K562 (cell line): ENCODE measurements at regions not wholly inside any gene's neighbourhood (a gene's known extent, or its start where the extent isn't known, plus 50 kb on each side); places are given as distances from the start of the nearest gene placed in this dataset.

Experiments
- ATAC-seq: fragments of 200-7000 bp; cut with Tn5 transposase; 3 replicates; pipeline ENCODE4 v1.9.1; 2020; ENCODE audit warnings: moderate library complexity
- BruUV-seq: library from RNA; stranded (reverse); fragments of 400-500 nt; replicated peaks from 2 replicates; lab custom pipeline; 2021; lab: Mats Ljungman, UMichigan
- CTCF ChIA-PET: fragments of 300-600 bp; formaldehyde crosslinking; extraction: SDS; loops from one replicate; lab custom pipeline; 2021; ENCODE audit warnings: low intra/inter-chr PET ratio; lab: Yijun Ruan, JAX
- POLR2A ChIA-PET: fragments of 300-600, 350-650 bp; sonication (Branson Sonifier 250); formaldehyde crosslinking; extraction: SDS; loops from one replicate; lab custom pipeline; 2021; ENCODE audit warnings: antibody characterized with exemption, inconsistent platforms; lab: Yijun Ruan, JAX
- DNase-seq, 4 experiments: peaks; one replicate each; pipeline versions ENCODE4 v3.0.0 to v3.0.0-alpha.2; 2011 to 2018; ENCODE audit warnings: low spot score in 3 of 4, mixed read lengths in 3 of 4; ENCODE audit errors: extremely low read depth in 1 of 4
- FAIRE-seq: peaks from 2 replicates; lab custom pipeline; 2011; peaks lifted over from hg19 to GRCh38; lab: Jason Lieb, UNC
- H2AFZ ChIP-seq: 2 replicates; pipeline ENCODE4 v1.6.0; 2011; ENCODE audit warnings: low read depth, low read length, control low read depth, inconsistent platforms
- H3K27ac ChIP-seq: fragments of 200-600 bp; 3 replicates; pipeline ENCODE4 v1.8.0; 2011; ENCODE audit warnings: low read depth, mild to moderate bottlenecking, control low read depth, inconsistent platforms, low read length, moderate library complexity, mixed read lengths; ENCODE audit errors: extremely low read depth
- H3K27me3 ChIP-seq, 2 experiments: fragments of 300-600 bp in 1 of 2; 2 replicates in 1 of 2; 3 replicates in 1 of 2; pipeline versions ENCODE4 v1.6.0 to v1.8.0; 2011; ENCODE audit warnings: inconsistent platforms in 2 of 2, low read length in 2 of 2, mild to moderate bottlenecking in 1 of 2, mixed read lengths in 1 of 2, moderate library complexity in 1 of 2; ENCODE audit not compliant: control insufficient read depth in 2 of 2, insufficient read depth in 2 of 2
- H3K36me3 ChIP-seq: fragments of 300-600 bp; 3 replicates; pipeline ENCODE4 v1.8.0; 2011; ENCODE audit warnings: mild to moderate bottlenecking, low read length, inconsistent platforms; ENCODE audit not compliant: control insufficient read depth, insufficient read depth
- H3K4me1 ChIP-seq, 2 experiments: fragments of 200-600 bp in 1 of 2; replicated peaks in 1 of 2; 2 replicates in 1 of 2; 3 replicates in 1 of 2; pipeline versions ENCODE4 v1.5.1 to v1.8.0; 2011; ENCODE audit warnings: inconsistent platforms in 2 of 2, low read length in 2 of 2, mild to moderate bottlenecking in 1 of 2, mixed read lengths in 1 of 2, moderate library complexity in 1 of 2; ENCODE audit not compliant: control insufficient read depth in 2 of 2, insufficient read depth in 2 of 2
- H3K4me2 ChIP-seq: 2 replicates; pipeline ENCODE4 v1.6.1; 2011; ENCODE audit warnings: low read length, control low read depth, inconsistent platforms, mixed read lengths; ENCODE audit not compliant: insufficient read depth
- H3K4me3 ChIP-seq: fragments of 200-600 bp; sonication (generic), shearing (Covaris generic); 2 replicates; pipeline ENCODE4 v1.5.1; 2016; ENCODE audit warnings: control low read depth, inconsistent platforms
- H3K79me2 ChIP-seq: fragments of 200-600 bp; 3 replicates; pipeline ENCODE4 v1.8.0; 2011; ENCODE audit warnings: low read length, inconsistent platforms; ENCODE audit not compliant: control insufficient read depth, insufficient read depth
- H3K9ac ChIP-seq, 2 experiments: 2 replicates each; pipeline versions ENCODE4 v1.6.0 to v1.6.1; 2011; ENCODE audit warnings: low read depth in 2 of 2, low read length in 2 of 2, control low read depth in 1 of 2, inconsistent platforms in 1 of 2, mild to moderate bottlenecking in 1 of 2, mixed read lengths in 1 of 2; ENCODE audit not compliant: insufficient read depth in 1 of 2
- H3K9me1 ChIP-seq: one replicate; pipeline ENCODE4 v1.6.0; 2011; ENCODE audit warnings: inconsistent platforms, mild to moderate bottlenecking, low read length, moderate library complexity; ENCODE audit not compliant: control insufficient read depth, insufficient read depth
- H3K9me3 ChIP-seq: replicated peaks from 2 replicates; pipeline ENCODE4 v1.5.1; 2011; ENCODE audit warnings: low read depth, low read length, inconsistent platforms; ENCODE audit not compliant: control insufficient read depth, insufficient read depth
- H4K20me1 ChIP-seq: replicated peaks from 2 replicates; pipeline ENCODE4 v1.6.1; 2011; ENCODE audit warnings: low read length, inconsistent platforms, mixed read lengths; ENCODE audit not compliant: control insufficient read depth, insufficient read depth
- CEBPG ChIP-seq, 3 experiments: fragments of 200-800 bp in 1 of 3; sonication (Bioruptor generic) in 1 of 3; sonication (generic) in 1 of 3; formaldehyde crosslinking in 1 of 3; IDR thresholded peaks in 2 of 3; conservative IDR thresholded peaks in 1 of 3; 2 replicates each; pipeline versions ENCODE4 v1.6.1 to v1.8.0; 2016 to 2022; ENCODE audit warnings: missing compliant biosample characterization in 2 of 3, missing genetic modification characterization in 2 of 3, mild to moderate bottlenecking in 1 of 3, missing genetic modification reagents in 1 of 3
- CSDE1 ChIP-seq, 2 experiments: fragments of 450-650 bp; IDR thresholded peaks; 2 replicates each; pipeline ENCODE4 v1.6.1; 2016; ENCODE audit warnings: mild to moderate bottlenecking in 1 of 2
- EGR1 ChIP-seq: fragments of 450-650 bp; conservative IDR thresholded peaks from 2 replicates; pipeline ENCODE4 v1.6.1; 2017; ENCODE audit warnings: mild to moderate bottlenecking
- GABPB2 ChIP-seq: fragments of 250-450 bp; sonication (Bioruptor Pico); conservative IDR thresholded peaks from 2 replicates; pipeline ENCODE4 v1.5.1; 2021; ENCODE audit warnings: mild to moderate bottlenecking
- HEY1 ChIP-seq: fragments of 250-450 bp; sonication (Bioruptor Pico); IDR thresholded peaks from 2 replicates; pipeline ENCODE4 v1.5.0; 2020; ENCODE audit warnings: mild to moderate bottlenecking, moderate library complexity, borderline replicate concordance
- ILF3 ChIP-seq: fragments of 450-650 bp; IDR thresholded peaks from 2 replicates; pipeline ENCODE4 v1.6.1; 2018; ENCODE audit warnings: antibody characterized with exemption, mild to moderate bottlenecking, moderate library complexity, borderline replicate concordance
- MBD2 ChIP-seq: sonication (generic); IDR thresholded peaks from 2 replicates; pipeline ENCODE4 v1.6.1; 2016; ENCODE audit warnings: low read depth, borderline replicate concordance
- PHF8 ChIP-seq: fragments of 200-600 bp; sonication (generic); IDR thresholded peaks from 2 replicates; pipeline ENCODE4 v1.6.1; 2012; ENCODE audit warnings: mixed run types, mild to moderate bottlenecking, inconsistent platforms, low read length, moderate library complexity, borderline replicate concordance
- POLR2B ChIP-seq: fragments of 450-650 bp; IDR thresholded peaks from 2 replicates; pipeline ENCODE4 v1.6.1; 2018; ENCODE audit warnings: low read depth; ENCODE audit not compliant: partially characterized antibody
- POLR3A ChIP-seq: IDR thresholded peaks from 2 replicates; pipeline ENCODE4 v1.6.1; 2011; ENCODE audit warnings: borderline replicate concordance, mild to moderate bottlenecking, moderate library complexity; ENCODE audit not compliant: insufficient read length, insufficient read depth; ENCODE audit errors: extremely low read depth
- POU5F1 ChIP-seq: fragments of 150-350 bp; IDR thresholded peaks from 2 replicates; pipeline ENCODE4 v1.6.1; 2014; ENCODE audit warnings: borderline replicate concordance, low read length, low read depth, mild to moderate bottlenecking; ENCODE audit not compliant: partially characterized antibody
- RFX5 ChIP-seq: IDR thresholded peaks from 2 replicates; pipeline ENCODE4 v1.6.1; 2011; ENCODE audit warnings: low read depth, mild to moderate bottlenecking, improper control_type of control experiment, low read length
- TCFL5 ChIP-seq: fragments of 250-450 bp; sonication (Bioruptor Pico); conservative IDR thresholded peaks from 2 replicates; pipeline ENCODE4 v1.6.1; 2021; ENCODE audit warnings: mild to moderate bottlenecking, moderate library complexity, matching md5 sums
- ZNF77 ChIP-seq: fragments of 250-450 bp; sonication (Bioruptor Pico); IDR thresholded peaks from 2 replicates; pipeline ENCODE4 v1.5.0; 2020
- WGBS: fragments of 100-300 bp; shearing (Covaris generic); methylation state at CpG from one replicate; pipeline ENCODE4 v1.1.6; 2016; ENCODE audit warnings: low coverage, mixed read lengths; ENCODE audit not compliant: insufficient coverage; ENCODE audit errors: missing lambda C conversion rate; 5-methylcytosine and 5-hydroxymethylcytosine counted together
- in situ Hi-C: fragments of 300-500 bp; cut with MboI; formaldehyde crosslinking; loops from 4 replicates; pipeline ENCODE4 v1.15.0; 2018; ENCODE audit warnings: inconsistent platforms, mixed read lengths
- intact Hi-C: fragments of 100-400 bp; cut with micrococcal nuclease; formaldehyde crosslinking; loops from 2 replicates; pipeline ENCODE4 v1.14.2; 2022
- TF ChIP-seq, protein P1 (sequence below): fragments of 450-650 bp; formaldehyde crosslinking; IDR thresholded peaks from 2 replicates; pipeline ENCODE4 v1.4.0; 2022; ENCODE audit warnings: missing genetic modification characterization
- TF ChIP-seq, protein P2 (sequence below), 3 experiments: IDR thresholded peaks in 2 of 3; conservative IDR thresholded peaks in 1 of 3; 2 replicates each; pipeline ENCODE4 v1.5.1; 2011 to 2012; ENCODE audit warnings: low read length in 3 of 3, mild to moderate bottlenecking in 3 of 3, control low read depth in 2 of 3, improper control_type of control experiment in 1 of 3, inconsistent platforms in 1 of 3, low read depth in 1 of 3, mixed read lengths in 1 of 3, moderate library complexity in 1 of 3; ENCODE audit not compliant: insufficient read depth in 2 of 3
- TF ChIP-seq, protein P3 (sequence below): fragments of 250-450 bp; sonication (Bioruptor Pico); IDR thresholded peaks from 2 replicates; pipeline ENCODE4 v1.5.0; 2022; ENCODE audit warnings: mild to moderate bottlenecking

DNA sequence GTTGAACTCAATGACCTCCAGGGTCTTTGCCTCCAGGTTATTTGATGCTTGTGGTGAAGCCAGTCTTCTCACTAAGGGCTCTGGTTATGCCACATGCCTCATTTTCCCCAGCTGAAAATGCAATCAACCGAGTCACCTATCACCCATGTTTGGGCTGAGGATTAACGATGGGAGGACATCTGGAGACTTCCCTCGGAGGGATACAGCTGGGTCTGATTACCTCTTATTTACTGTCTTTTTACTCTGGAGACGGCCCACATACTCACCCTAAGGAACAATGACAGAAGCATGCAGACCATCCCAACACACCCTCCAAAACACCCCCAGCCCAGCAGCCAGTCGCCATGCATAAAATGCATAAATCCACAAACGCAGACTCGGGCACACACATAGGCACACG is 187.4 kb downstream of the OPA1 start:
- FAIRE-seq = no peak
- DNase-seq = no peak
- TF ChIP-seq PHF8 (no peak), CSDE1 (IDR thresholded peaks at IDR 0.05) (no peak), MBD2 (no peak), POLR2B (no peak), RFX5 (no peak), TCFL5 (no peak), HEY1 (CRISPR knock-in tag) (no peak), CEBPG (CRISPR knock-in tag; IDR thresholded peaks at IDR 0.05) (no peak), CEBPG (tag; conservative IDR thresholded peaks at IDR 0.05 in 1 of 2, IDR thresholded peaks at IDR 0.05 in 1 of 2) (no peak), ZNF77 (CRISPR knock-in tag) (no peak), POLR3A (no peak), EGR1 (no peak), POU5F1 (no peak), ILF3 (no peak), GABPB2 (CRISPR knock-in tag) (no peak)
- TF ChIP-seq, protein P1, sequence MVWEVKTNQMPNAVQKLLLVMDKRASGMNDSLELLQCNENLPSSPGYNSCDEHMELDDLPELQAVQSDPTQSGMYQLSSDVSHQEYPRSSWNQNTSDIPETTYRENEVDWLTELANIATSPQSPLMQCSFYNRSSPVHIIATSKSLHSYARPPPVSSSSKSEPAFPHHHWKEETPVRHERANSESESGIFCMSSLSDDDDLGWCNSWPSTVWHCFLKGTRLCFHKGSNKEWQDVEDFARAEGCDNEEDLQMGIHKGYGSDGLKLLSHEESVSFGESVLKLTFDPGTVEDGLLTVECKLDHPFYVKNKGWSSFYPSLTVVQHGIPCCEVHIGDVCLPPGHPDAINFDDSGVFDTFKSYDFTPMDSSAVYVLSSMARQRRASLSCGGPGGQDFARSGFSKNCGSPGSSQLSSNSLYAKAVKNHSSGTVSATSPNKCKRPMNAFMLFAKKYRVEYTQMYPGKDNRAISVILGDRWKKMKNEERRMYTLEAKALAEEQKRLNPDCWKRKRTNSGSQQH (CRISPR knock-in tag) = no peak
- TF ChIP-seq, protein P2, sequence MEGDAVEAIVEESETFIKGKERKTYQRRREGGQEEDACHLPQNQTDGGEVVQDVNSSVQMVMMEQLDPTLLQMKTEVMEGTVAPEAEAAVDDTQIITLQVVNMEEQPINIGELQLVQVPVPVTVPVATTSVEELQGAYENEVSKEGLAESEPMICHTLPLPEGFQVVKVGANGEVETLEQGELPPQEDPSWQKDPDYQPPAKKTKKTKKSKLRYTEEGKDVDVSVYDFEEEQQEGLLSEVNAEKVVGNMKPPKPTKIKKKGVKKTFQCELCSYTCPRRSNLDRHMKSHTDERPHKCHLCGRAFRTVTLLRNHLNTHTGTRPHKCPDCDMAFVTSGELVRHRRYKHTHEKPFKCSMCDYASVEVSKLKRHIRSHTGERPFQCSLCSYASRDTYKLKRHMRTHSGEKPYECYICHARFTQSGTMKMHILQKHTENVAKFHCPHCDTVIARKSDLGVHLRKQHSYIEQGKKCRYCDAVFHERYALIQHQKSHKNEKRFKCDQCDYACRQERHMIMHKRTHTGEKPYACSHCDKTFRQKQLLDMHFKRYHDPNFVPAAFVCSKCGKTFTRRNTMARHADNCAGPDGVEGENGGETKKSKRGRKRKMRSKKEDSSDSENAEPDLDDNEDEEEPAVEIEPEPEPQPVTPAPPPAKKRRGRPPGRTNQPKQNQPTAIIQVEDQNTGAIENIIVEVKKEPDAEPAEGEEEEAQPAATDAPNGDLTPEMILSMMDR (IDR thresholded peaks at IDR 0.05 in 2 of 3, conservative IDR thresholded peaks at IDR 0.05 in 1 of 3; ENCODE audit: insufficient read depth in 2 of 3, low read depth in 1 of 3, low read length in 3 of 3) = no peak
- TF ChIP-seq, protein P3, sequence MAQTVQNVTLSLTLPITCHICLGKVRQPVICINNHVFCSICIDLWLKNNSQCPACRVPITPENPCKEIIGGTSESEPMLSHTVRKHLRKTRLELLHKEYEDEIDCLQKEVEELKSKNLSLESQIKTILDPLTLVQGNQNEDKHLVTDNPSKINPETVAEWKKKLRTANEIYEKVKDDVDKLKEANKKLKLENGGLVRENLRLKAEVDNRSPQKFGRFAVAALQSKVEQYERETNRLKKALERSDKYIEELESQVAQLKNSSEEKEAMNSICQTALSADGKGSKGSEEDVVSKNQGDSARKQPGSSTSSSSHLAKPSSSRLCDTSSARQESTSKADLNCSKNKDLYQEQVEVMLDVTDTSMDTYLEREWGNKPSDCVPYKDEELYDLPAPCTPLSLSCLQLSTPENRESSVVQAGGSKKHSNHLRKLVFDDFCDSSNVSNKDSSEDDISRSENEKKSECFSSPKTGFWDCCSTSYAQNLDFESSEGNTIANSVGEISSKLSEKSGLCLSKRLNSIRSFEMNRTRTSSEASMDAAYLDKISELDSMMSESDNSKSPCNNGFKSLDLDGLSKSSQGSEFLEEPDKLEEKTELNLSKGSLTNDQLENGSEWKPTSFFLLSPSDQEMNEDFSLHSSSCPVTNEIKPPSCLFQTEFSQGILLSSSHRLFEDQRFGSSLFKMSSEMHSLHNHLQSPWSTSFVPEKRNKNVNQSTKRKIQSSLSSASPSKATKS (CRISPR knock-in tag) = no peak

More for the DNA sequence above, 187.4 kb downstream of the OPA1 start:
- Histone ChIP-seq H3K27ac (no peak overlapping the region), H3K9me1 (no peaks in the 10 kb centered on the region), H3K4me2 (no peak overlapping the region), H3K36me3 (no peaks in the 10 kb centered on the region), H2AFZ (0 out of 2 replicates have a peak overlapping the region, but pooled peaks have one; percentile 36), H3K4me3 (no peak overlapping the region), H4K20me1 (no peaks in the 10 kb centered on the region; the same call in 1 of the 2 replicates), H3K9me3 (no peaks in the 10 kb centered on the region), H3K79me2 (no peaks in the 10 kb centered on the region), H3K9ac (no peak overlapping the region), H3K27me3 (no peaks in the 10 kb centered on the region), H3K4me1 (peaks cover 10 to 22% of the 10 kb centered on the region in 2 experiments; a peak in 4 of 5 replicates)
- ChIA-PET CTCF (interaction anchor here (0.7 to 1.8 kb wide), 6 partner anchors 56 to 563 kb away, joined by 3 to 12 read pairs (median 4); no protein-coding TSS in a partner anchor), POLR2A (interaction anchor here (0.6 to 2.2 kb wide), 10 partner anchors 13 to 567 kb away, joined by 3 to 17 read pairs (median 4); partner anchors contain the start of gene HES1)
- BruUV-seq = no TSS peak
- 36% methylated on average over 8 of the region's 8 CpGs for WGBS
- no peak for ATAC-seq
- intact Hi-C loops (loop anchor here (2.0 to 10.0 kb wide), 3 partner anchors 294 to 534 kb away; partner anchors contain the start of gene HES1), in situ Hi-C loops (no loop called here)
